ENCODE measurements at regions not wholly inside any gene's neighbourhood (a gene's known extent, or its start where the extent isn't known, plus 50 kb on each side); places are given as distances from the start of the nearest gene placed in this dataset.

DNA sequence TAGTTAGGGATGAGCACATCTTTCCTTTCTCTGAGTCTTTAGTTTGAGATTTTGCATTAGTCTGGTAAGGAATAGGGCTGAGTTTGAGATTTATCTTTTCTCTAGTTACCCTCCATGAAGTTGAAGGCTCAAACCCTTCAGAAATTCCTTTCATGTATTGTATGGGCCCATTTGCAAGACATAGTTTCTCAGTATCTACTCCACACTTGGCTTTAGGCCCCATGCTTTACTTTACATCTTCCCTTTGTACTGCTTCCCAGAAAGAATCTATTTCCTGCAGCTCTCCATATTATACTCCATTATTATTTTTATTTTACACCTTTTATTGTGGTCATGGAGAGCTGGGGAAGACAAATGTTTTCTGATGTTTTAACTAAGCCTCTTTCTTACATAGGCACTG lies 1038.2 kb downstream of the TECRL start:
- Histone ChIP-seq H3K4me3 (ENCODE audit: low read depth, low read length) (no peak overlapping the region), H3K9ac (ENCODE audit: low read length) (no peak overlapping the region), H3K27ac (ENCODE audit: low read depth, low read length) (no peak overlapping the region), H3K9me3 (ENCODE audit: control insufficient read depth, insufficient read depth, low read depth, low read length) (no peaks in the 10 kb centered on the region), H3K36me3 (ENCODE audit: control insufficient read depth, insufficient read depth, low read length) (no peaks in the 10 kb centered on the region), H3K4me1 (ENCODE audit: control insufficient read depth, insufficient read depth, low read length) (no peaks in the 10 kb centered on the region), H3K27me3 (ENCODE audit: control insufficient read depth, insufficient read depth, low read length) (no peaks in the 10 kb centered on the region)

DNA sequence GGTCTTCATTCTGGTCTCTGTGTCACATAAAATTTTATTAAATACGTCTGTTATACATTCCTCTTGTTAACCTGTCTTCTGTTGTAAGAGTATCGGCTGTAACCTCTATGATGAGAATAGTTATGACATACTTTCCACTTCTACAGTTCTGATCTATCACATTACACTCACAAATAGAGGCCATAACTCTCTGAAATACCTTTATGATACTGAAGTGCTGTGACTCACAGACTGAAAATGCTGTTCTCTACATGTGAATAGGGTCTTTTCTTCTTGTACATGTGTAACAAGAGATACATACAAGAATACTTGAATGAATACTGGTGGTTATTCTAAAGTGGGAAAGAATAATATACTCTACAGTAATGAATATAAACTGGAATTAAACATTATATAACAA lies 1047.6 kb downstream of the TECRL start:
- Histone ChIP-seq H3K27ac (ENCODE audit: low read depth, low read length) (no peak overlapping the region), H3K9ac (ENCODE audit: low read length) (no peak overlapping the region), H3K9me3 (ENCODE audit: control insufficient read depth, insufficient read depth, low read depth, low read length) (no peaks in the 10 kb centered on the region), H3K36me3 (ENCODE audit: control insufficient read depth, insufficient read depth, low read length) (no peaks in the 10 kb centered on the region), H3K4me1 (ENCODE audit: control insufficient read depth, insufficient read depth, low read length) (no peaks in the 10 kb centered on the region), H3K27me3 (ENCODE audit: control insufficient read depth, insufficient read depth, low read length) (no peaks in the 10 kb centered on the region), H3K4me3 (ENCODE audit: low read depth, low read length) (no peak overlapping the region)

DNA sequence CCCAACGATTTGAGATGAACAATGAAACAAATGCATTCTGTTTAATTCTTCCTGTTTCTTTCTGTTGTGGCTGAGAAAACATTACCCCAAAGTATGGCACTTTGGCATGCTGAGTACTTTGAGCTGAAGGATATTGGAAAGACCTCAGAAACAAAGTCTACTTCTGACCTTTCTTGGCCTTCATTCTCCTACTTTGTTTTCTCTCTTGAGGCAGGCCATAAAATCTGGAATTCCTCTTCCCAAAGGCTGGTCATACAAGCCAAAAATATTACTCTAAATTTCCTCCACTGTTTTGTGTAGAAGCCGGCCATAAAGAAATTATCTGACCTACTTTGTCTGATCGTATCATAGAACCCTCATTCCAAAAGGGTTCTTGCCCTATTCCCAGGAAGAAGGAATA lies 1048.2 kb downstream of the TECRL start:
- H3K27me3 ChIP-seq (ENCODE audit: control insufficient read depth, insufficient read depth, low read length): no peaks in the 10 kb centered on the region
- no peaks in the 10 kb centered on the region for H3K9me3 ChIP-seq (ENCODE audit: control insufficient read depth, insufficient read depth, low read depth, low read length)
- H3K27ac ChIP-seq (ENCODE audit: low read depth, low read length): no peak overlapping the region
- no peaks in the 10 kb centered on the region for H3K36me3 ChIP-seq (ENCODE audit: control insufficient read depth, insufficient read depth, low read length)
- H3K4me3 ChIP-seq (ENCODE audit: low read depth, low read length): no peak overlapping the region
- no peak overlapping the region for H3K9ac ChIP-seq (ENCODE audit: low read length)
- H3K4me1 ChIP-seq (ENCODE audit: control insufficient read depth, insufficient read depth, low read length): no peaks in the 10 kb centered on the region

DNA sequence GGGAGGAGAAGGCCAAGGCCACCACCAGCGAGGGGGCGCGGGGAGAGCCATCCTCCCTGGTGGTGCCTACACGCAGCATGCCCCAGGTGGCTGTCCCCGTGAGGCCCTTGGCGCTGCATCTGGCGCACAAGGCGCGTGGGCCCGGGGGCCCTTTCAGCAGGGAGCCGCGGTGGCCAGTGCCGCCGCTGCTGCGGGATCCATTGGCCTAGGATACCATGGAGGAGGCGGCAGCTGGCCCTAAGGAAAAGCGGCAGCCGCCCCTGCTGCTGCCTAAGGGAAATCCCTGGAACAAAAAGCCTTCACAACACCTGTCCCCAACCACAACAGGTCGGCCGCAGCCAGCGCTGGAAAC lies 1059.6 kb downstream of the TECRL start:
- no peaks in the 10 kb centered on the region for H3K4me1 ChIP-seq (ENCODE audit: control insufficient read depth, insufficient read depth, low read length)
- no peak overlapping the region for H3K4me3 ChIP-seq (ENCODE audit: low read depth, low read length)
- peaks cover 34% of the 10 kb centered on the region for H3K9me3 ChIP-seq (ENCODE audit: control insufficient read depth, insufficient read depth, low read depth, low read length)
- H3K27me3 ChIP-seq (ENCODE audit: control insufficient read depth, insufficient read depth, low read length): no peaks in the 10 kb centered on the region
- no peak overlapping the region for H3K27ac ChIP-seq (ENCODE audit: low read depth, low read length)
- no peak overlapping the region for H3K9ac ChIP-seq (ENCODE audit: low read length)
- no peaks in the 10 kb centered on the region for H3K36me3 ChIP-seq (ENCODE audit: control insufficient read depth, insufficient read depth, low read length)

DNA sequence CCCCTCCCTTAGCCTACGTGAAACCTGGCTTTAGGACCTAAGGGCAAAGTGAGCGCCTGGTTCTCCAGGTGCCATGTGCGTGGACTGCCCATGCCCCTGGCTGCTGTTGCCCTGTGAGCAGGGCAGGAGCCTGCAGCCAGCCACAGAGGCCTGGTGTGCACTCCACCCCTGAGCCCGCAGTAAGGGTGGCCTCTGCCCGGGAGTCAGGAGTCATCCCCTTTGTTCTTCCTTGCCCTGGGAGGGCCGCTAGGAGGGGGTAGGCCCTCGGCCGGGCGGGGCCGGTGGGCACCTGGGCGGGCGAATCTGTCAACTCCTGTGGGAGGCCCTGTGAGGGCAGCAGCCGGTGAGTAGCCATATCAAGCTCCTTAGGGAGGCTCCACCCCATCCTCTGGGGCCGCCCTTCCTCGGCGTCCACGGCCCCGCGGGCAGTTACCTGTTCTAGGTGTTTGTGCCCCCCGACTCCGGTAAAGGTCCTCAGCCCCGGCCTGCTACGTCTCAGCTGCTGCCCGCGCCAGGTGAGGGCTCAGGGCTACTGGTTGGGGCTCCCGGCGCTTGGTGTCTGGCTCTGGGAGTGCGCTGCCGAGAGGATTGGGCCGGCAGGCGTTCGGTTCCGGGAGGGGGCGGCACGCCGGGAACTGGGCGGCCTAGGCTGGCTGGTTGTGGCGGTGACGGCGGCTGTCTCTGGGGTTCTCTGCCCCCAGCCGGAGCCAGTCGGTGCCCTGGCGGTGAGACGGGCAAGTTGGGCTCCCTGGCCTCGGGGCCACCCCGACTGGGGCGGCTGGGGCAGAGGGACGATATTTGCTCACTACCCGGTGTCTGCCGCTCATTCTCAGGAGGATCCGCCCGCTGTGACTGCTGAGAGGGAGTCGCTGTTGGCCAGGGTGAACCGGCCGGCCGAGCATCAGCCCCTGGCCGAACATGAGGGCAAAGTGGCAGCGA lies 1060.2 kb downstream of the TECRL start:
- Histone ChIP-seq H3K4me3 (ENCODE audit: low read depth, low read length) (no peak overlapping the region), H3K36me3 (ENCODE audit: control insufficient read depth, insufficient read depth, low read length) (no peaks in the 10 kb centered on the region), H3K9me3 (ENCODE audit: control insufficient read depth, insufficient read depth, low read depth, low read length) (peaks cover 37% of the 10 kb centered on the region), H3K4me1 (ENCODE audit: control insufficient read depth, insufficient read depth, low read length) (no peaks in the 10 kb centered on the region), H3K27me3 (ENCODE audit: control insufficient read depth, insufficient read depth, low read length) (no peaks in the 10 kb centered on the region), H3K27ac (ENCODE audit: low read depth, low read length) (no peak overlapping the region), H3K9ac (ENCODE audit: low read length) (no peak overlapping the region)

DNA sequence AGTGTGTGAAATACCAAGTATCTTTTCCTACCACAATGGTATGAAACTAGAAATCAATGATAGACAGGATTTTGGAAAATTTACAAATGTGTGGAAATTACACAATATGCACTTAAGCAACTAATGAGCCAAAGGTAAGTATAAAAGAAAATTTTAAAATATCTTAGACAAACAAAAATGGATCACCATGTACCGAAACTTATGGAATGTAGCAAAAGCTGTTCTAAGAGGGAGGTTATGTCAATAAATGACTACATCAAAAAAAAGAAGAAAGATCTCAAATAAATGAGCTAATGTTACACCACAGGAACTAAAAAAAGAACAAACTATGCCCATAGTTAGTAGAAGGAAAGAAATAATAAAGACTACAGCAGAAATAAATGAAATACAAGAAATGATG lies 1084.1 kb downstream of the TECRL start:
- no peak overlapping the region for H3K27ac ChIP-seq (ENCODE audit: low read depth, low read length)
- no peak overlapping the region for H3K4me3 ChIP-seq (ENCODE audit: low read depth, low read length)
- no peaks in the 10 kb centered on the region for H3K36me3 ChIP-seq (ENCODE audit: control insufficient read depth, insufficient read depth, low read length)
- H3K4me1 ChIP-seq (ENCODE audit: control insufficient read depth, insufficient read depth, low read length): no peaks in the 10 kb centered on the region
- H3K9me3 ChIP-seq (ENCODE audit: control insufficient read depth, insufficient read depth, low read depth, low read length): peaks cover 21% of the 10 kb centered on the region; the same call in 1 of the 2 replicates
- H3K9ac ChIP-seq (ENCODE audit: low read length): no peak overlapping the region
- H3K27me3 ChIP-seq (ENCODE audit: control insufficient read depth, insufficient read depth, low read length): no peaks in the 10 kb centered on the region

DNA sequence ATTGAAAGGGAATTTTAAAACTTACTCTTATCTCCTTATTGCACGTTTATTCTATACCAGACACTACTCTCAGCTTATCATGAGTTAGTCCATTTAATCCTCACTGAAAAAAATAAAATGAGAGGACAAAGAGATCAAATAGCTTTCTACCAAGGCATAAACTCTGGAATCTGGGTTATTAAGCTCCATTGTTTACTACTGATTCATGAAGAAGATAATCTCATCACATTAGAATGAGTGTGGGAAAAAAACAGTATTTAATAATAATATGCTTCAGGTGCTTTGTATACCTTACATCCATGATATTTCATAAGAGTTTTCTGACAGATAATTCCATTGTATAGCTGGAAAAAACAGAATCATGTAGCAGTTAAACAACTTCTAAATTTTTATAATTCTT lies 1092.6 kb downstream of the TECRL start:
- Histone ChIP-seq H3K27ac (ENCODE audit: low read depth, low read length) (no peak overlapping the region), H3K4me3 (ENCODE audit: low read depth, low read length) (no peak overlapping the region), H3K27me3 (ENCODE audit: control insufficient read depth, insufficient read depth, low read length) (no peaks in the 10 kb centered on the region), H3K36me3 (ENCODE audit: control insufficient read depth, insufficient read depth, low read length) (no peaks in the 10 kb centered on the region), H3K9me3 (ENCODE audit: control insufficient read depth, insufficient read depth, low read depth, low read length) (no peaks in the 10 kb centered on the region), H3K9ac (ENCODE audit: low read length) (no peak overlapping the region), H3K4me1 (ENCODE audit: control insufficient read depth, insufficient read depth, low read length) (no peaks in the 10 kb centered on the region)

DNA sequence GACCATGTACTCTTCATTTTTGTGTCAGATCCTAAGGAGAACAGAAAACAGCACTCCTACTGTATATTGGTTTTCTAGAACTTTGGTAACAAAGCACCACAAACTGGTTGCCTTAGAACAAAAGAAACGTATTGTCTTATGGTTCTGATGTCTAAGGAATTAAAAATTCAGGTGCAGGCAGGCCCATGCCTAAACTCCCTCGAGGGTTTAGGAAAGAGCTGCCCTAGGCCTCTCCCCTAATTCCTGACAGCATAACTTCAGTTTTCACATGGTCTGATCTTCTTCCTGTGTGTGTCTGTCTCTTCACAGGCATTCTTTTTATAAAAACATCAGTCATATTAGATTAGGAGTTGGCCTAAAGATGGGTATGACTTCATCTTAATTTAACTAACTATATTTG lies 1093.6 kb downstream of the TECRL start:
- Histone ChIP-seq H3K9me3 (ENCODE audit: control insufficient read depth, insufficient read depth, low read depth, low read length) (no peaks in the 10 kb centered on the region), H3K4me1 (ENCODE audit: control insufficient read depth, insufficient read depth, low read length) (no peaks in the 10 kb centered on the region), H3K9ac (ENCODE audit: low read length) (no peak overlapping the region), H3K36me3 (ENCODE audit: control insufficient read depth, insufficient read depth, low read length) (no peaks in the 10 kb centered on the region), H3K4me3 (ENCODE audit: low read depth, low read length) (no peak overlapping the region), H3K27me3 (ENCODE audit: control insufficient read depth, insufficient read depth, low read length) (no peaks in the 10 kb centered on the region), H3K27ac (ENCODE audit: low read depth, low read length) (no peak overlapping the region)

DNA sequence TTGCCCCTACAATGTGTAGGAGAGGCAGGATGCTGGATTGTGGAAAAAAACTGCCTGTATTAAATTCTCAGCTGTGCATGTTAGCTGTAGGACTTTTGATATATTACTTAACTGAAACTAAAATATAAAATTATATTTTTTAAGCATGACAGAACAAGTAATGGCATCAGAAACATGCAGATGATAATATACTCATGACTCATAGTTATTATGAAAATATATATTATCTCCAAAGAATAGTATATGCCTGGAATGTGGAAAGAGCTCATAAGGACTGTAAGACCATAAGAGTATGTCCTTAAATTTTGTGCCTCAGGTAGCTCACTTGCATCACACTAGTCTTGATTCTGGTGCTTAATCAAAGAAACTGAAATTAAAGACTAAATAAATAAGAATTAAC lies 1100.6 kb downstream of the TECRL start:
- H3K9me3 ChIP-seq (ENCODE audit: control insufficient read depth, insufficient read depth, low read depth, low read length): no peaks in the 10 kb centered on the region
- H3K4me1 ChIP-seq (ENCODE audit: control insufficient read depth, insufficient read depth, low read length): no peaks in the 10 kb centered on the region
- no peaks in the 10 kb centered on the region for H3K36me3 ChIP-seq (ENCODE audit: control insufficient read depth, insufficient read depth, low read length)
- H3K4me3 ChIP-seq (ENCODE audit: low read depth, low read length): no peak overlapping the region
- H3K27ac ChIP-seq (ENCODE audit: low read depth, low read length): no peak overlapping the region
- H3K27me3 ChIP-seq (ENCODE audit: control insufficient read depth, insufficient read depth, low read length): no peaks in the 10 kb centered on the region
- H3K9ac ChIP-seq (ENCODE audit: low read length): no peak overlapping the region

DNA sequence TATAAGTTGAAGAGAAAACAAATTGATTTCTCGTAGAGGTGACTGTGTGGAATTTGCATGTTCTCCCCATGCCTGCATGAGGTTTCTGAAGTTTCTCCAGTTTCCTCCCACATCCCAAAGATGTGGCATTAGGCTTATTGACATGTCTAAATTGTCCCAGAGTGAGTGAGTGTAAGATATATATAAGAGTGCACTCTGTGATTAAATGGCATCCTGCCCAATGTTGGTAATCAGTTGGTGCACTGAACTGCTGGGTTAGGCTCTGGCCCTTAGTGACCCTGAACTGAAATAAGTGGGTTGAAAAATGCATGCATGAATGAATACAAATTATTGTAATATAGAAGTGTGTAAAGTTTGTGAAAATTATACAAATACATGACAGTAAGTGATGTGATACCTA lies 1106.5 kb downstream of the TECRL start:
- Histone ChIP-seq H3K4me1 (ENCODE audit: control insufficient read depth, insufficient read depth, low read length) (no peaks in the 10 kb centered on the region), H3K27ac (ENCODE audit: low read depth, low read length) (no peak overlapping the region), H3K36me3 (ENCODE audit: control insufficient read depth, insufficient read depth, low read length) (no peaks in the 10 kb centered on the region), H3K27me3 (ENCODE audit: control insufficient read depth, insufficient read depth, low read length) (no peaks in the 10 kb centered on the region), H3K9ac (ENCODE audit: low read length) (no peak overlapping the region), H3K9me3 (ENCODE audit: control insufficient read depth, insufficient read depth, low read depth, low read length) (no peaks in the 10 kb centered on the region), H3K4me3 (ENCODE audit: low read depth, low read length) (no peak overlapping the region)

DNA sequence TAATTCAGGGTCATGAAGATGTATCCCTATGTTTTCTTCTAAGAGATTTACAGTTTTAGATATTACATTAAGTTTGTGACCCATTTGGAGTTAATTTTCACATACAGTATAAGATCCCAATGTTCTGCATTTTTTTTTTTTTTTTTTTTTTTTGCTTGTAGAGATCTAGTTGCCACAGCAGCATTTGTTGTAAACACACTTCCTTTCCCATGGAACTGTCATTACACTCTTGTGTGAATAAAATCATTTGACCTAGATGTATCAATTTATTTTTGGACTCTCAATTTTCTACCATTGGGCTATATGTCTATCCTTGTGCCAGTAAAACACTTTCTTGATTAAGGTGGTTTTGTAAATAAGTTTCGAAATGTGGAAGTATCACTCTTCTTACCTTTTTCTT lies 1107.2 kb downstream of the TECRL start:
- Histone ChIP-seq H3K36me3 (ENCODE audit: control insufficient read depth, insufficient read depth, low read length) (no peaks in the 10 kb centered on the region), H3K27me3 (ENCODE audit: control insufficient read depth, insufficient read depth, low read length) (no peaks in the 10 kb centered on the region), H3K4me1 (ENCODE audit: control insufficient read depth, insufficient read depth, low read length) (no peaks in the 10 kb centered on the region), H3K27ac (ENCODE audit: low read depth, low read length) (no peak overlapping the region), H3K9ac (ENCODE audit: low read length) (no peak overlapping the region), H3K4me3 (ENCODE audit: low read depth, low read length) (no peak overlapping the region), H3K9me3 (ENCODE audit: control insufficient read depth, insufficient read depth, low read depth, low read length) (no peaks in the 10 kb centered on the region)

All from HUES6 (cell line).